Endodermal cell (in vitro differentiated cells): ENCODE measurements at regions not wholly inside any gene's neighbourhood (a gene's known extent, or its start where the extent isn't known, plus 50 kb on each side); places are given as distances from the start of the nearest gene placed in this dataset.

ENCODE experiments used
- DNase-seq: peaks from one replicate; pipeline ENCODE4 v3.0.0-alpha.2; 2017
- H3K27ac ChIP-seq: 2 replicates; pipeline ENCODE4 v1.5.1; 2013; ENCODE audit warnings: mild to moderate bottlenecking, low read depth, low read length, moderate library complexity
- H3K27me3 ChIP-seq: 2 replicates; pipeline ENCODE4 v1.6.1; 2013; ENCODE audit warnings: mild to moderate bottlenecking, low read length, moderate library complexity; ENCODE audit not compliant: insufficient read depth, control insufficient read depth, poor library complexity, severe bottlenecking
- H3K36me3 ChIP-seq: 2 replicates; pipeline ENCODE4 v1.7.0; 2013; ENCODE audit warnings: mild to moderate bottlenecking, low read length, moderate library complexity; ENCODE audit not compliant: control insufficient read depth, insufficient read depth
- H3K4me1 ChIP-seq: one replicate; pipeline ENCODE4 v1.7.0; 2013; ENCODE audit warnings: low read length; ENCODE audit not compliant: control insufficient read depth, insufficient read depth
- H3K4me3 ChIP-seq: 2 replicates; pipeline ENCODE4 v1.5.1; 2013; ENCODE audit warnings: mild to moderate bottlenecking, low read length, moderate library complexity
- H3K9ac ChIP-seq: 2 replicates; pipeline ENCODE4 v1.6.1; 2013; ENCODE audit warnings: mild to moderate bottlenecking, low read length, moderate library complexity; ENCODE audit not compliant: poor library complexity, severe bottlenecking; ENCODE audit errors: extremely low read depth
- H3K9me3 ChIP-seq: 2 replicates; pipeline ENCODE4 v1.6.1; 2013; ENCODE audit warnings: mild to moderate bottlenecking, low read length, moderate library complexity; ENCODE audit not compliant: control insufficient read depth
- H3K27ac Mint-ChIP-seq: 2 replicates; pipeline ENCODE4 v1.8.0; 2020; ENCODE audit warnings: mixed read lengths
- H3K27me3 Mint-ChIP-seq: 2 replicates; pipeline ENCODE4 v1.8.0; 2021; ENCODE audit warnings: mild to moderate bottlenecking, mixed read lengths; ENCODE audit not compliant: insufficient read depth
- H3K36me3 Mint-ChIP-seq: 2 replicates; pipeline ENCODE4 v1.8.0; 2020; ENCODE audit warnings: low read depth, mixed read lengths
- H3K4me1 Mint-ChIP-seq: 2 replicates; pipeline ENCODE4 v1.8.0; 2020; ENCODE audit warnings: mixed read lengths
- H3K4me3 Mint-ChIP-seq: 2 replicates; pipeline ENCODE4 v1.8.0; 2020; ENCODE audit warnings: mild to moderate bottlenecking, moderate library complexity, mixed read lengths
- H3K9me3 Mint-ChIP-seq: 2 replicates; pipeline ENCODE4 v1.8.0; 2020; ENCODE audit warnings: mild to moderate bottlenecking, mixed read lengths
- WGBS, 2 experiments: methylation state at CpG; one replicate each; pipeline versions ENCODE4 v1.1.5 to v1.1.7; 2013; ENCODE audit warnings: missing lambda C conversion rate in 2 of 2, mixed read lengths in 1 of 2; ENCODE audit not compliant: insufficient coverage in 1 of 2, insufficient read length in 1 of 2; 5-methylcytosine and 5-hydroxymethylcytosine counted together
- TF ChIP-seq, protein P1 (sequence below): fragments of 200-600 bp; sonication (generic); conservative IDR thresholded peaks from 2 replicates; pipeline ENCODE4 v1.5.0; 2021; ENCODE audit warnings: antibody characterized with exemption, mild to moderate bottlenecking

DNA sequence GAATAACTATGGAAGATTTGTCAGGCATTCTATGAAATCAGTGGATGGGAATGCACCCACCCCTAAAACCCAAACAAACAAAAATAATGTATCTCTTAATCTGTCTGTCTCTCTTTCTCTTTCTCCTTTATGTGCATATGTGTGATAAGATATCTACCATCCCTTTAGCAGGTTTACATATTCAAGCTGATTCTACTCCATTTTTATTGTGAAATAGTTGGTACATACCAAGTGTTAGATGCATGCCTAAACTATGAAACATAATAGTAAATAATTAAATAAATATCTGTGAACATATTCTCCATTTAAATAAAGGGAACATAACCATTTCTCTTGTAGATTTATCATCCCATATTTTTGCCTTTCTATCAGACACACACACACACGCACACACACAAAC lies 121.8 kb upstream of the PCDH9 start:
- H3K27ac ChIP-seq = no peak overlapping the region
- H3K9me3 ChIP-seq = no peaks in the 10 kb centered on the region
- no peaks in the 10 kb centered on the region for H3K9me3 Mint-ChIP-seq
- 83% methylated on average over 1 of the region's 1 CpG; no CpG with 5 or more reads in 1 of the 2 experiments for WGBS, 2 experiments
- TF ChIP-seq, protein P1, sequence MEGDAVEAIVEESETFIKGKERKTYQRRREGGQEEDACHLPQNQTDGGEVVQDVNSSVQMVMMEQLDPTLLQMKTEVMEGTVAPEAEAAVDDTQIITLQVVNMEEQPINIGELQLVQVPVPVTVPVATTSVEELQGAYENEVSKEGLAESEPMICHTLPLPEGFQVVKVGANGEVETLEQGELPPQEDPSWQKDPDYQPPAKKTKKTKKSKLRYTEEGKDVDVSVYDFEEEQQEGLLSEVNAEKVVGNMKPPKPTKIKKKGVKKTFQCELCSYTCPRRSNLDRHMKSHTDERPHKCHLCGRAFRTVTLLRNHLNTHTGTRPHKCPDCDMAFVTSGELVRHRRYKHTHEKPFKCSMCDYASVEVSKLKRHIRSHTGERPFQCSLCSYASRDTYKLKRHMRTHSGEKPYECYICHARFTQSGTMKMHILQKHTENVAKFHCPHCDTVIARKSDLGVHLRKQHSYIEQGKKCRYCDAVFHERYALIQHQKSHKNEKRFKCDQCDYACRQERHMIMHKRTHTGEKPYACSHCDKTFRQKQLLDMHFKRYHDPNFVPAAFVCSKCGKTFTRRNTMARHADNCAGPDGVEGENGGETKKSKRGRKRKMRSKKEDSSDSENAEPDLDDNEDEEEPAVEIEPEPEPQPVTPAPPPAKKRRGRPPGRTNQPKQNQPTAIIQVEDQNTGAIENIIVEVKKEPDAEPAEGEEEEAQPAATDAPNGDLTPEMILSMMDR = no peak
- no peaks in the 10 kb centered on the region for H3K4me1 Mint-ChIP-seq
- H3K4me3 Mint-ChIP-seq = no peak overlapping the region
- no peak overlapping the region for H3K9ac ChIP-seq
- no peaks in the 10 kb centered on the region for H3K4me1 ChIP-seq
- no peak overlapping the region for H3K27ac Mint-ChIP-seq
- DNase-seq = no peak
- no peaks in the 10 kb centered on the region for H3K27me3 Mint-ChIP-seq
- H3K36me3 ChIP-seq = no peaks in the 10 kb centered on the region
- H3K36me3 Mint-ChIP-seq = no peaks in the 10 kb centered on the region
- H3K4me3 ChIP-seq = no peak overlapping the region
- no peaks in the 10 kb centered on the region for H3K27me3 ChIP-seq

- no peaks in the 10 kb centered on the region for H3K9me3 ChIP-seq
- Mint-ChIP-seq H3K36me3 (no peaks in the 10 kb centered on the region), H3K9me3 (no peaks in the 10 kb centered on the region), H3K27me3 (no peaks in the 10 kb centered on the region), H3K4me3 (no peak overlapping the region), H3K27ac (no peak overlapping the region), H3K4me1 (no peaks in the 10 kb centered on the region)
- no peak for DNase-seq
- H3K4me1 ChIP-seq = no peaks in the 10 kb centered on the region
- no peak overlapping the region for H3K27ac ChIP-seq
- H3K27me3 ChIP-seq = no peaks in the 10 kb centered on the region
- no peak overlapping the region for H3K9ac ChIP-seq
- no peak overlapping the region for H3K4me3 ChIP-seq
- no peaks in the 10 kb centered on the region for H3K36me3 ChIP-seq
- no CpG with 5 or more reads among the region's 1 CpG for WGBS, 2 experiments
- TF ChIP-seq, protein P1 = no peak
These were observed 121.0 kb upstream of the PCDH9 start for GRCh38 chr13:67351114-67351513.

- no peaks in the 10 kb centered on the region for H3K9me3 ChIP-seq
- Mint-ChIP-seq H3K27ac (no peak overlapping the region), H3K27me3 (no peaks in the 10 kb centered on the region), H3K4me1 (peaks cover 4% of the 10 kb centered on the region), H3K36me3 (no peaks in the 10 kb centered on the region), H3K9me3 (no peaks in the 10 kb centered on the region), H3K4me3 (no peak overlapping the region)
- H3K27me3 ChIP-seq = no peaks in the 10 kb centered on the region
- H3K9ac ChIP-seq = no peak overlapping the region
- no peaks in the 10 kb centered on the region for H3K36me3 ChIP-seq
- no peaks in the 10 kb centered on the region for H3K4me1 ChIP-seq
- no CpG with 5 or more reads among the region's 1 CpG for WGBS, 2 experiments
- H3K4me3 ChIP-seq = no peak overlapping the region
- no peak for DNase-seq
- H3K27ac ChIP-seq = no peak overlapping the region
- TF ChIP-seq, protein P1 = no peak
These were observed 113.6 kb upstream of the PCDH9 start for GRCh38 chr13:67343777-67344176.
